Pancreas (tissue), 10 donors: ENCODE measurements at regions not wholly inside any gene's neighbourhood (a gene's known extent, or its start where the extent isn't known, plus 50 kb on each side); places are given as distances from the start of the nearest gene placed in this dataset.

ENCODE experiments used
- ATAC-seq, 4 donors: fragments of 200-7000 bp; cut with Tn5 transposase; one replicate each; pipeline versions ENCODE4 v1.8.0 to v1.9.1; 2020; ENCODE audit warnings: mild to moderate bottlenecking in 4 of 4, moderate library complexity in 4 of 4
- DNase-seq, 6 donors: peaks; one replicate each; pipeline ENCODE4 v3.0.0-alpha.2; 2020
- FAIRE-seq: peaks from 2 replicates; lab custom pipeline; 2012; peaks lifted over from hg19 to GRCh38; lab: Jason Lieb, UNC
- H3K27ac ChIP-seq, 4 donors: fragments of 200-600 bp; sonication (generic); 1 replicate in 3 of 4; 2 replicates in 1 of 4; pipeline versions ENCODE4 v1.5.0 to v1.8.0; 2020
- H3K27me3 ChIP-seq, 4 donors: fragments of 200-600 bp; one replicate each; pipeline ENCODE4 v1.8.0; 2021
- H3K36me3 ChIP-seq, 3 donors: fragments of 200-600 bp; sonication (generic) in 1 of 3; one replicate each; pipeline versions ENCODE4 v1.5.0 to v1.8.0; 2020 to 2021
- H3K4me1 ChIP-seq, 3 donors: fragments of 200-600 bp; one replicate each; pipeline ENCODE4 v1.8.0; 2021
- H3K4me3 ChIP-seq, 4 donors: fragments of 200-600 bp; sonication (generic) in 2 of 4; one replicate each; pipeline versions ENCODE4 v1.5.0 to v1.8.0; 2020 to 2021
- H3K9me3 ChIP-seq, 4 donors: fragments of 200-600 bp; one replicate each; pipeline ENCODE4 v1.8.0; 2021
- CTCF ChIP-seq, 4 donors: fragments of 200-600 bp; sonication (generic) in 3 of 4; IDR thresholded peaks; one replicate each; pipeline versions ENCODE4 v1.5.0 to v1.8.0; 2021; ENCODE audit warnings: antibody characterized with exemption in 4 of 4
- WGBS, 2 donors: extraction: QIAGEN DNeasy Blood & Tissue Kit; methylation state at CpG; one replicate each; pipeline ENCODE4 v1.1.7; 2013; 5-methylcytosine and 5-hydroxymethylcytosine counted together
- intact Hi-C, 3 donors: fragments of 100-400 bp; cut with DNase I; formaldehyde crosslinking; loops; one replicate each; pipeline versions ENCODE4 v1.11.1 to v1.14.2; 2022
- donor health status: healthy with polysubstance abuse.
- donor health status: DM: no; HTN: no; CAD: no; lungs with moderate emphysema.
- donor health status: DM: no; HTN: no; CAD: no.
- donor health status: control.
- donor health status: control.
- donor health status: Bipolar disorder and iron deficiency.
- donor health status: DM: yes; HTN: yes; CAD: no.
- donor health status: DM: no; HTN: no; CAD: no.
- donor health status: DM: no; HTN: no; CAD: no.
- donor health status: DM: yes; HTN: yes; CAD: no.

GRCh38 chr5:60196385-60197113 is 303.0 kb upstream of the PDE4D start:
- peak in 1 of 4 donors; percentile 30 for ATAC-seq
- H3K4me1 ChIP-seq, result no peaks in the 10 kb centered on the region
- no peaks in the 10 kb centered on the region for H3K27me3 ChIP-seq
- H3K4me3 ChIP-seq, result no peak overlapping the region
- no peaks in the 10 kb centered on the region for H3K36me3 ChIP-seq
- H3K9me3 ChIP-seq, result no peaks in the 10 kb centered on the region
- no peak for DNase-seq
- FAIRE-seq, result no peak
- intact Hi-C loops, result no loop called here
- 77 to 86% methylated on average over 2 of the region's 2 CpGs for WGBS, 2 donors
- no peak overlapping the region for H3K27ac ChIP-seq
- TF ChIP-seq CTCF (IDR thresholded peaks at IDR 0.05), result no peak

- no peak for ATAC-seq
These were observed 302.0 kb upstream of the PDE4D start for GRCh38 chr5:60195551-60195950.

GRCh38 chr5:60195083-60195482 is 301.6 kb upstream of the PDE4D start:
- no peak for TF ChIP-seq CTCF (IDR thresholded peaks at IDR 0.05)
- Histone ChIP-seq H3K9me3 (no peaks in the 10 kb centered on the region), H3K27me3 (no peaks in the 10 kb centered on the region), H3K36me3 (no peaks in the 10 kb centered on the region), H3K4me3 (no peak overlapping the region), H3K27ac (no peak overlapping the region), H3K4me1 (no peaks in the 10 kb centered on the region)
- 91 to 100% methylated on average over 1 of the region's 1 CpG for WGBS, 2 donors
- DNase-seq, result no peak
- no peak for ATAC-seq
- intact Hi-C loops, result no loop called here
- no peak for FAIRE-seq

More at GRCh38 chr5:60195551-60195950, 302.0 kb upstream of the PDE4D start:
- Histone ChIP-seq H3K27ac (no peak overlapping the region), H3K4me3 (no peak overlapping the region), H3K4me1 (no peaks in the 10 kb centered on the region), H3K36me3 (no peaks in the 10 kb centered on the region), H3K27me3 (no peaks in the 10 kb centered on the region), H3K9me3 (no peaks in the 10 kb centered on the region)
- intact Hi-C loops, result no loop called here
- FAIRE-seq (no peak), DNase-seq (no peak)
- 72 to 78% methylated on average over 6 of the region's 6 CpGs for WGBS, 2 donors
- no peak for TF ChIP-seq CTCF (IDR thresholded peaks at IDR 0.05)

GRCh38 chr5:60185231-60186099 is 291.9 kb upstream of the PDE4D start:
- TF ChIP-seq CTCF (IDR thresholded peaks at IDR 0.05), result no peak
- intact Hi-C loops, result no loop called here
- H3K4me3 ChIP-seq, result no peak overlapping the region
- DNase-seq (no peak), ATAC-seq (no peak), FAIRE-seq (no peak)
- WGBS, 2 donors, result 66 to 69% methylated on average over 8 of the region's 8 CpGs
- no peaks in the 10 kb centered on the region for H3K9me3 ChIP-seq
- H3K4me1 ChIP-seq, result no peaks in the 10 kb centered on the region
- no peak overlapping the region for H3K27ac ChIP-seq
- H3K27me3 ChIP-seq, result no peaks in the 10 kb centered on the region
- H3K36me3 ChIP-seq, result no peaks in the 10 kb centered on the region
